GM18505 (cell line): ENCODE measurements at regions not wholly inside any gene's neighbourhood (a gene's known extent, or its start where the extent isn't known, plus 50 kb on each side); places are given as distances from the start of the nearest gene placed in this dataset.

Experiments used
- ATAC-seq: cut with Tn5 transposase; IDR thresholded peaks from one replicate; pipeline ENCODE4 v1.9.1; 2021; ENCODE audit not compliant: unreplicated experiment
- POLR2A ChIP-seq: IDR thresholded peaks from 4 replicates; pipeline ENCODE4 v1.6.1; 2011; ENCODE audit warnings: borderline replicate concordance; ENCODE audit not compliant: insufficient read depth, insufficient read length; ENCODE audit errors: extremely low read depth

DNA sequence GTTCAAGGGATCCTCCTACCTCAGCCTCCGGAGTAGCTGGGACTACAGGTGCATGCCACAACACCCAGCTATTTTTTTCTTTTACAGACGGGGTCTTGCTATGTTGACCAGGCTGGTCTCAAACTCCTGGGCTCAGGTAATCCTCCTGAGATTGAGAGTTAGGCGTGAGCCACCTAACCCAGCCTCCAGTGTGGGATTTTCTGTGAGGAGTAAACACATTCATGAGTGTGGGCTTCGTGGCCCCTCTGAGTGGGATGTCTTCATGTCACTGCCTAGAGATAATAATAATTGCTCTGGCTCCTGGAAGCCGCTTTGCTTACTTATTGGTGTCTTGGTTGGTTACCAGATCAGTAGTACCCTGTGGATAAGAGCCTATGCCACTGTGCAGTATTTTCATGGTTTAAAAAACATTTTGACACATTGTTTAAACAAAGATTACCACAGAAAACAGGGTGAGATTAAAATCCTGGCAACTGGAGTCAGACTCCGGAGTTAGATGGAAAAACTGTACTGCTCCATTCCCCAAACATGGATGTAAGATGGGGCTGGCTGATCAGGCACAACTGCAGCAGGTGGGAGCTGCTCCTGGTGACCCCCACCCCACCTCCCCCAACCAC lies 159.1 kb upstream of the RAB4A start:
- ATAC-seq, result no peak
- no peak for TF ChIP-seq POLR2A

DNA sequence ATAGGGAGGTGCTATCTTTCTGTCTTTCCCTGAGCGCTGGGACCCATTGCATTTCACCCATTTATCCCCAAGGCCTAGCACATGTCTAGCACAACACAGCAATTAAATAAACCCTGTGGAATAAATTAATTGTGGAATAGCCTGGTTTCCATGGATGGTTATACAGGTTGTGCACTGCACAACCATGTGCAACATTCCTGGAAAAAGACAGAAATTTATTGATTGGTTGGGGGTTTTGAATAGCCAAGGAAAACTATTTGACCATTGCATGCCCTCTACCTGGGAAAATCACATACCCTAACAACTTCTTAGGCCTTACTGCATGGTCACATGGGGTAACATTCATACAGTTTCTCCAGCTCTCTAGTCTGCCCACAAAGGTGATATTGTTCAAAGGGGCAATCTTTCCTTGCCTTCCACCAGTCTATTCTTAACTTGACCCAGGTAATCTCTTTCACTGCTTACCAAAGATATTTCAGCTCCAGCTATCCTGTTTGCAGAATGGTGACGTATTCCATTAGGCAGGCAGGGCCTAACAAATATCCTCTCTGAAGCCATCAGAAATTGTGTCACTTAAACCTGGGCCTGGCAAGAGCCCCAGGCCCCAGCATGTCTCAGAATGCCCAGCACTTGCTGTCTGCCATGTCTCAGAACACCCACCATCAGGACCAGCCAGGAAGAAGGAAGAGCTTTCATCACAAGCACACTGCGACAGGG lies 157.9 kb upstream of the RAB4A start:
- ATAC-seq, result no peak

DNA sequence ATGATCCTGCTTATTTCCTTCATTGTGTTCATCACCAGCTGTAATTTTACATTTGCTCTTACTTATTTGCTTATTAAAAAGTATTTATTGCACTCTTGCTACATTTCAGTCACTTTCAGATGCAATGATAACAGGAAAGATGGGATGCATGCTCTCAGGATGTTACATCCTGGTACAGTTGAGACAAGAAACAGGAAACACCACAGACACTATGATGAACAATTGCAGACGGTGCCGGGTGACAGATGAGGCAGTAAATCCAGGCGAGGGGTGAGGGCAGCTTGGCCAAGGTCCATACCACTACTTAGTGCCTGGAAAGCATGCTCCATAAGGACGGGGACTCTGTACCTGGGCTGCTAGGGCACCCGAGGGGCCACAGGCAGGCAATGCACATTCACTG lies 156.6 kb upstream of the RAB4A start:
- no peak for TF ChIP-seq POLR2A
- no peak for ATAC-seq

More for the DNA sequence above, 157.9 kb upstream of the RAB4A start:
- no peak for TF ChIP-seq POLR2A

DNA sequence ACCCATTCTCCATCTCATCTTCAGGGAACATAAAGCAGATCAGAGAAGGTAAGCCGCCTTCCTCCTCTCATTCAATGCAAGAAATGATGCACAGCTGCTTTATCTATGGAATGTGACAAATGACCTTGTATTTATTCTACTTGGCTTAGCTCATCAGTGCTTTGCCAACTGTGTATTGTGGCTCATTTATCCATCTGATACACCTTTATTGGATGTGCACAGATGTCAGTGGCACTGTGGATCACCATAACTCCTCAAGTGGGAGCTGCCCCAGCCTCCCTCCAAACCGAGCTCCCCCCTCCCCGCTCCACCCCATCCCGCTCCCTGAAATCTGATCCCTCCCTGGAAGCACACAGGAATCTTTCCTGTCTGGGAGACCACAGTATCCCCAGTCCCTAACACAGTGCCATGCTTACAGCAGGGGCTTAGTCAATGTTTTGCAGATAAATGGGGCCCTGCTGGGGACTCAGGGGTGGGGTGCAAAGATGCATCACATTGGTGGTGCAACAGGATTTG lies 156.0 kb upstream of the RAB4A start:
- TF ChIP-seq POLR2A, result no peak
- ATAC-seq, result no peak

DNA sequence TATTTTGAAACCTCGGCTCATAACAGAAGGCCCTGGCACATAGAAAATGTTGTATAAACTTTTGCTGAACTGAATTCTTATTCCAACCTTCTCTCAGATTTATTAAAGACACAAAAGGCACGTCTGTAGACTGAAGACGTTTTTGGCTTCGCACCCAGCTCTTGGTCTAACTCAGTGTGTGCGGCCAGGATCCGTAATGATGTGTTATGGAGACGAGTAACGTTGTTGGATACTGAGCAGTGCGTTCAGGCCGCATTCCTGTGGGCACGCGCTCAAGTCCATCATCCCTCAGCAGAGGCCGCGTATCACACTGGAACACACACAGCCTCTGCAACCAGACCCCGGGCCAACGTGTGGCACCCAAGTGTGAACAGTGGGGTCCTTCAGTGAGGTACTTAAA lies 154.8 kb upstream of the RAB4A start:
- no peak for TF ChIP-seq POLR2A
- ATAC-seq, result no peak

DNA sequence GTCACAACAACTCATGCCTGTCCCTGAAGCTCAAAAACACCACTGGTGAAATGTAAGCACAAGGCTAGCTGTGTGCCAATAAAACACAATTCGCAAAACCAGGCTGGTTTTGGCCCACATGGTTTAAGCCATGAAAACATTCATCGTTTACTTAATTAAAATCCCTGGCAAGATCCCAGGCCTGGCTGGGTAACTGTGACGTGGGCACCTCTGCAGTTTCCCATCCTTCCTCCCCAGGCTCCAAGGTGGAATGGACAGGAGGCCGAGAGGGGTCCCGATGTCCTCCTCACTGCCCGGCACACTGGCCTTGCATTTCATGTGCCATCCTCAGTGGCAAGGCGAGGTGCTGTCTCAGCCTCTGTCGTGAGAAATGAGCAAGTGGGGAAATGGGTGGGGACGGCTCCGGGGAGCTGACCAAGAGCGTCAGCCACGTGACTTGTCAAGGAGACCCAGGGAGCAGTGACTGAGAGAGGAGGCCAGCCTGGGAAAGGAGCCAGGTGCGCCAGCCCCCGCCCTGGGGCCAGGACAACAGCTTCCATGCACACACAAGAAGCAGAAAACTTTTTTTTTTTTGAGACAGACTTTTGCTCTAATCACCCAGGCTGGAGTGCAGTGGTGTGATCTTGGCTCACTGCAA lies 153.1 kb upstream of the RAB4A start:
- ATAC-seq, result no peak
- TF ChIP-seq POLR2A, result no peak

DNA sequence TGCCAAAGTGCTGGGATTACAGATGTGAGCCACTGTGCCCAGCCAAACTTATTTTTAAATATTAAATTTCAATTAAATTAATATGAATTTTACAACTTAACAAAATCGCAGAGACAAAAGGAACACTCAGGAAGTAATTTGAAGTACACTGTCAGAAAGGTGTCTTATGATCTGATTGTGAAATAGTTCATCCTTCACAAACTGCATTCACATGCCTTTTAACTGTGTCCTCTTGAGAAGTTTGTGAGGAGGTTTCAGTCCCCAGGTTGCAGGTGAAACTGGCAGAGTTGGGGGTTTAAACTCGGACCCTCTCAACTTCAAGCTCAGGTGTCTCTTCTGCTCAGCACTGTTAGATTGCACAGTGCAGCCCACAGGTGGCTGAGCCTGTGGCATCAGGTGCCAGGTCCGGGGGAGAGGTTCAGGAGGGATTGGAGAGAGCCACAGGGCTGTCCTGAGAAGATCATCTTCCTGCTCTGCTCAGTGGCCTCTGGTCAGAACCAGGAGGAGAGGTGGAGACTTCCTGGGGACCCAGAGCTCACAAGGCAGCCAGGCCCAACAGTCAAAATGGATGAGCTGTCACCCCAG lies 152.3 kb upstream of the RAB4A start:
- TF ChIP-seq POLR2A, result no peak
- no peak for ATAC-seq

DNA sequence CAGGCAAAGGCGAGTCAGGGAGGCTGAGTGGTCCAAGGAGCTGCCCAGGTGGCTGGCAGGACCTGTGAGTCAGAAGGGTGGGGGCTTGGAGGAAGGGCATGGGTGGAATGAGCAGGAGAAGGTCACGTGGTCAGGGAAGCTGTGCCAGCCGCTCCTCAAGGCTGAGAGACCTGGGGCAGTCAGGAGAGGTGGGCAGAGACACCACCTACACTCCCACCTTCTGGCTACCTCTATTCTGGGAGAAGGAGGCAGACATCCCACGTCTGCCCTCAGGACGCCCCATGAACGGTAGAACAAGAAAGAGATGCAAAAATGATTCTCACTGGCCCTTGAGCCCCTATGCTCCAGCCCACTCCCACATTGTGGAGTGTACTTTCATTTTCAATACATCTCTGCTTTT lies 151.8 kb upstream of the RAB4A start:
- ATAC-seq, result no peak
- no peak for TF ChIP-seq POLR2A

DNA sequence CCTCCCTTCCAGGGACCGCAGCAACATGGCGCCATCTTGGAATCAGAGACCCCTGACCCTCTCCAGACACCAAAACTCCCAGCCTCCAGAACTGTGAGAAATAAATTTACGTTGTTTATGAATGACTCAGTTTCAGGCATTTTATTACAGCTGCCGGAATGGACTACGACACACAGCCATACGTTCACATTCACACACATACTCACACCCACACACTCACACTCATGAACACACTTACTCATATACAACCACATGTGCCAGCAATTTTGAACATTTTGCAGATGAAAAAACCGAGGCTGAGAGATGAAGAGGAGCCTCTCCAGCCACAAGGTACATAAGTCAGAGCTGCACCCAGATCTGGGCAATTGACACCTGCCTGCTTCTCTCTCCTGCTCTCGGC lies 151.0 kb upstream of the RAB4A start:
- no peak for ATAC-seq
- TF ChIP-seq POLR2A, result no peak

DNA sequence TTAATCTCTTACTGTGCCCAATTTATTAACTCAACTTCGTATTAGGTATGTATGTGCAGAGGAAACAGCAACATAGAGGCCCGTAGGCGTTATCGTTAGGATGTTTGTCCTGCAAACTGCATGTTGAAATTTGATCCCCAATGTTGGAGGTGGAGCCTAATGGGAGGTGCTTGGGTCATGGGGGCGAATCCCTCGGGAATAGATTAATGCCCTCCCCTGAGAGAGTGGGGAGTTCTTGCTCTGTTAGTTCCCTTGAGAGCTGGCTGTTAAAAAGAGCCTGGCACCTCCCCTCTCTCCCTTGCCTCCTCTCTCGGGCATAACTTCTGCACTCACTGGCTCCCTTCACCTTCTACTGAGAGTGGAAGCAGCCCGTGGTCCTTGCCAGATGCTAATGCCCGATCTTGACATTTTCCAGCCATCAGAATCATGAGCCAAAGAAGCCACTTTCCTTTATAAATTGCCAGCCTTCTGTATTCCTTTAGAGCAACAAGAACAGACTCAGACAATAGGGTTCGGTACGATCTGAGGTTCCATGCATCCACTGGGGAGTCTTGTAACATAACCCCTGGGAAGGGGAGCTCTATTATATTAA lies 149.0 kb upstream of the RAB4A start:
- no peak for ATAC-seq
- TF ChIP-seq POLR2A, result no peak

DNA sequence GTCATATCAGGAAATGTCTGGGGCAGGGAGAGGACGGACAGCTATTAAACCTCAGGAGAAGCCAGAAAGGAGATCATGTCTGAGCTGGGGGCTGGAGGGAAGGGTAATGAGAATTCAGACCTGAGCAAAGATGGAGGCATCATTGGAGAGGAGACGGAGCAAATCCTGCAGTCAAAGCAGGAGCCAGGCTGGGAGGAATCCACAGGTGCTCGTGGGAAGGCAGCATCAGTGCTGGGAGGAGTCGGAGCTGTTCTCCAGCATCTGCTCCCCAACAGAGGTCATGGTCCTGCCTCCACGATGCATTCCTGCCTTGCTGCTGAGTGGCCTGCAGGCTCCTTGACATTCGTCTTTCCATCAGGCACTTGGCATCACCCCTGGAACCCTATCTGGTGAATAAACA lies 148.3 kb upstream of the RAB4A start:
- no peak for ATAC-seq

DNA sequence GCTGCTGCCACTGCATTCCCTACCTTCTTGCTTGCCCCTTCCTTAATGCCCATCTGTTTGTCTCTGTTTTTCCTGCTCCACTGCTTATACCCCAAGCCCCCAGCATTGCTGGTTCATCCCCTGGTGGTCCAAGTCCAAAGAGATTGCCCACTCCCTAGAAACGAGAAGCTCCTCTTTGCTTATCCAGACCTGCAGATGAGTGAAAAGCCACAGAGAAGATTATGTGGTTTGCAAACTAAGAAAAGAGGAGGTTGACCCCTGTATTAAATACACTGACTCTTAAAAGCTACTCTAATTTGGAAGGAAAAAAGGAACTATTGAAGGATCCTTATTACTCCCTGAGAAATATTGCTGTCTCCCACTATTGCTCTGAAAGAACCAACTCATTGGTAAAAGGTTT lies 146.8 kb upstream of the RAB4A start:
- no peak for TF ChIP-seq POLR2A
- ATAC-seq, result no peak

More for the DNA sequence above, 148.3 kb upstream of the RAB4A start:
- no peak for TF ChIP-seq POLR2A

DNA sequence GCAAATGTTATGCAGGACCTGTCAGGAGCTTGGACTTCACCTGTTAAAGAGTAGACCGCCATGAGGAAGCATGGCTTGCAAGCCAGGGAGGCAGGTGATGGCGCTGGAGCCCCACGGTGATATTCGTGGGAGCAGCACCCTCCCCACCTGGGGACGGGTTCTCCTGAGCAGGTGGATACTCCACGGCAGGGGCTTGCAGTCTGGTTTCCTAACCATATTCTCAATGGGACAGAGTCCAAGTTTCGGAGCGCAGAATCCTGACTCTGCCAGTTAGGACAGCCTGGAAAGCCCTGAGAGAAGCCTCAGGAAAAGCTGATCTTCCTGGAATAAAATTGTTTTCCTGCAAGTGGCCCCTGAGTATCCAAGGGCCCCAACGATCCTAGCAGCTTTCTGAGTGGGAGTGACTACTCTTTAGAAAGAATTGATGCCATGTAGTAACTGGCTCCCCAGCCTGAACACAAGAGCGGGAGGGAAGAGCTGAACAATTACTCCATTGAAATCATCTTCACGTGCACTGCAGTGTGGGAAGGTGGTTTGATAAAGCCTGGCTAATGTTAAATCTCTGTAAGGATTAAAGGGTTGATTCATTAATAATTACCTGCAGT lies 146.3 kb upstream of the RAB4A start:
- ATAC-seq, result no peak
- no peak for TF ChIP-seq POLR2A

DNA sequence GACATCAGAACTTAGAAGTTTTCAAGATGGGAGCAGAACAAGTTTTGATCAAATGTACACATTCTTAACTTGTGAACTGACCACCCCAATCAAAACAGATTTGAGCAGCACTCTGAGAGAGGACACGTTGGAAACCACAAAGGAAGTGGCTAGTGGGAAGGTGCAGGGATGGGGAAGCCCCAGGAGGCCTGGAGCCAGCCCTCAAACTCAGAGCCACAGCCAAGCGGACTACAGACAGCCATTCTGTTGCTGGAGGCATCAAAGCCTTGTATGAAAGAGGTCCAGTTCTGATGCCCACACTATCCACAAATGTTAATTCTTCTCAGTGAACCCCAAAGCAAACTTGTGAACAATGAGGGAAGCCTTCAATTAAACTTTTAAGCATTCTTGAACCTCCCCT lies 143.6 kb upstream of the RAB4A start:
- no peak for ATAC-seq
- no peak for TF ChIP-seq POLR2A

DNA sequence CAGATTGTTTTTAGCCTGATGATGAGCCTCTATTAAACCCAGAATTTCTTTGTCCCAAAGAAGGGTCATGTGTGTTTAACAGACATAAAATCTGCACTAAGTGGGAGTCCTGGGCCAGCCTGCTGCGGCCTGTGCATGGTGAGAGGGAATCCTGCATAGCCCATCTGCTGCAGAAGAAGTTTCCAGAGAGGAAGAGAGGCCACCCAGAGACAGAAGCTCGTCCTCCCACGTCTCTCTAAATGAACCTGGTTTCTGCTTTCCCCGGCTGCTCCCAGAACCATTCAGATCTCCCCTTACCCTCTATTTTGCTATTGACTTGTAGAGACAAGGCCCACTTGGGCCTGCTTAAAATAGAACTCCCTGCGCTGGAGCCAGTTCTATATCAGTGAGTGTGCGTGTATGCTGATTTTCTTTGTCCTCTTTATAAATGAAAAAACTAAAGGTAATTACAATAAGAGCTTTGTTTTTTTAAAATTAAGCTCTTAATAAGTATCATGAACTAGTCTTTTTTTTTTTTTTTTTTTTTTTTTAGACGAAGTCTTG lies 142.8 kb upstream of the RAB4A start:
- ATAC-seq, result no peak
- TF ChIP-seq POLR2A, result no peak
